PC-3 (cell line): ENCODE measurements at regions not wholly inside any gene's neighbourhood (a gene's known extent, or its start where the extent isn't known, plus 50 kb on each side); places are given as distances from the start of the nearest gene placed in this dataset.

Experiments
- ATAC-seq: fragments of 200-7000 bp; cut with Tn5 transposase; 2 replicates; pipeline ENCODE4 v1.9.1; 2020; ENCODE audit warnings: mild to moderate bottlenecking, moderate library complexity
- BruUV-seq: library from RNA; stranded (reverse); fragments of 400-500 nt; replicated peaks from 2 replicates; lab custom pipeline; 2021; lab: Mats Ljungman, UMichigan
- CTCF ChIA-PET: fragments of 300-600 bp; sonication (Branson Sonifier 250); formaldehyde crosslinking; loops from one replicate; lab custom pipeline; 2022; ENCODE audit warnings: antibody characterized with exemption; lab: Charles Lee
- POLR2A ChIA-PET: fragments of 300-600 bp; sonication (Branson Sonifier 250); formaldehyde crosslinking; loops from one replicate; lab custom pipeline; 2022; ENCODE audit warnings: antibody characterized with exemption; ENCODE audit not compliant: unreplicated experiment; lab: Charles Lee
- DNase-seq: peaks from one replicate; pipeline ENCODE4 v3.0.0-alpha.2; 2015
- H2AFZ ChIP-seq: fragments of 300-600 bp; sonication (generic); 2 replicates; pipeline ENCODE4 v1.6.0; 2016; ENCODE audit warnings: antibody characterized with exemption, low read length
- H3F3A ChIP-seq: fragments of 300-600 bp; sonication (generic); one replicate; pipeline ENCODE4 v1.6.0; 2017; ENCODE audit warnings: antibody characterized with exemption, low read length, control low read depth, mild to moderate bottlenecking; ENCODE audit not compliant: unreplicated experiment
- H3K27ac ChIP-seq: fragments of 300-600 bp; sonication (generic); 2 replicates; pipeline ENCODE4 v1.5.1; 2016; ENCODE audit warnings: mild to moderate bottlenecking, low read length
- H3K27me3 ChIP-seq: fragments of 300-600 bp; sonication (generic); 2 replicates; pipeline ENCODE4 v1.6.1; 2016; ENCODE audit warnings: low read length, mixed read lengths
- H3K36me3 ChIP-seq: fragments of 300-600 bp; sonication (generic); 2 replicates; pipeline ENCODE4 v1.6.1; 2016; ENCODE audit warnings: low read depth, mixed run types, low read length, mixed read lengths
- H3K4me1 ChIP-seq: fragments of 300-600 bp; sonication (generic); 2 replicates; pipeline ENCODE4 v1.5.1; 2016; ENCODE audit warnings: low read length; ENCODE audit not compliant: insufficient read depth
- H3K4me2 ChIP-seq: fragments of 300-600 bp; sonication (generic); 2 replicates; pipeline ENCODE4 v1.6.0; 2016; ENCODE audit warnings: low read length
- H3K4me3 ChIP-seq: fragments of 300-600 bp; sonication (generic); 2 replicates; pipeline ENCODE4 v1.5.1; 2016; ENCODE audit warnings: mild to moderate bottlenecking, low read length, mixed read lengths
- H3K79me2 ChIP-seq: fragments of 300-600 bp; sonication (generic); 2 replicates; pipeline ENCODE4 v1.6.1; 2017; ENCODE audit warnings: low read length, mixed read lengths
- H3K9ac ChIP-seq: fragments of 300-600 bp; sonication (generic); 2 replicates; pipeline ENCODE4 v1.6.0; 2016; ENCODE audit warnings: mild to moderate bottlenecking, low read length
- H3K9me2 ChIP-seq: fragments of 300-600 bp; sonication (generic); replicated peaks from 2 replicates; pipeline ENCODE4 v1.6.1; 2016; ENCODE audit warnings: mixed run types, low read length, mixed read lengths
- H3K9me3 ChIP-seq: fragments of 300-600 bp; sonication (generic); 2 replicates; pipeline ENCODE4 v1.6.1; 2016; ENCODE audit warnings: low read length, mixed read lengths
- H4K20me1 ChIP-seq: fragments of 300-600 bp; sonication (generic); 2 replicates; pipeline ENCODE4 v1.6.1; 2016; ENCODE audit warnings: low read length, mixed read lengths
- EZH2 ChIP-seq: fragments of 300-600 bp; sonication (generic); IDR thresholded peaks from one replicate; pipeline ENCODE4 v1.6.1; 2017; ENCODE audit warnings: antibody characterized with exemption, mild to moderate bottlenecking, low read length; ENCODE audit not compliant: unreplicated experiment
- EZH2phosphoT487 ChIP-seq: fragments of 300-600 bp; sonication (generic); IDR thresholded peaks from 2 replicates; pipeline ENCODE4 v1.6.1; 2018; ENCODE audit warnings: mild to moderate bottlenecking, antibody characterized with exemption, low read length, borderline replicate concordance
- intact Hi-C: fragments of 100-400 bp; cut with micrococcal nuclease; formaldehyde crosslinking; loops from 2 replicates; pipeline ENCODE4 v1.9.0; 2023
- TF ChIP-seq, protein P1 (sequence below): fragments of 300-600 bp; sonication (generic); conservative IDR thresholded peaks from 2 replicates; pipeline ENCODE4 v1.5.1; 2017; ENCODE audit warnings: antibody characterized with exemption, low read depth, mild to moderate bottlenecking, low read length

DNA sequence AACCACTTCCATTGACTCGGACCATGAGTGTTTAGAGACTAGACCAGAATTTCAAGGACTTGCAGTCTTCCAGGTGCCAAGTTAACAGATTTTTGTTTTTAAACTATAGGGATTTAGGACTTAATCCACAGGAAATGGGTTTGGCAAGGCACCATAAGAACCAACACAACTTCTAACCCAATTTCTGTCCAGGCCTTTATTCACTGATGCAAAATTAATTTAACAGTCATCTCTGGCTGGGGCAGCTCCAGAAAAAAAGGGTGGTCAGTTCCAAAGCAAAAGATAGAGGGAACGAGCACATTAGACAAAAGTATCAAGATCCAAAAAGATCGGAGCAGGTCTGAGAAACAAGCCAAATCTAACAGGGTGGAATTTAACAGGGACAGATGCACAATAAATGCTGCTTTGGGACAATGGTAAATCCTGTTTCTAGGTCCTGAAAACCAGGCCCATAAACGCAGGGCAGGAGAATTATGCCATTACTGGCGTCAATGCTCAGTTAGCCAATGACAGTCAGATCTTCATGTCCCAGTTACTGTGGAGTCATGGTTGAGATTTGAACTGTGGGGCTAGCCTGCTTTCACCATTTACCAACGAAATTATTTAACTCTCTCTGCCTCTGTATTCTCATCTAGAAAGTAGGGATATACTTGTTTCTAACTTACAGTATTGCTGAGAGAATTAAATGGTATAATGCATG lies 590.8 kb upstream of the BRINP1 start:
- intact Hi-C loops: loop anchor here (5.0 to 10.0 kb wide), 2 partner anchors 387 to 515 kb away; no protein-coding TSS in a partner anchor
- Histone ChIP-seq H3K79me2 (no peaks in the 10 kb centered on the region), H3K9ac (no peak overlapping the region), H3K4me1 (no peaks in the 10 kb centered on the region), H3F3A (no peaks in the 10 kb centered on the region), H3K27ac (no peak overlapping the region), H3K4me2 (no peak overlapping the region), H3K36me3 (no peaks in the 10 kb centered on the region), H2AFZ (no peak overlapping the region), H3K9me2 (no peaks in the 10 kb centered on the region), H3K4me3 (no peak overlapping the region), H4K20me1 (no peaks in the 10 kb centered on the region), H3K27me3 (no peaks in the 10 kb centered on the region), H3K9me3 (no peaks in the 10 kb centered on the region)
- ATAC-seq (no peak), DNase-seq (no peak)
- ChIA-PET POLR2A (no interaction called here), CTCF (no interaction called here)
- BruUV-seq: no TSS peak
- TF ChIP-seq EZH2phosphoT487 (no peak), EZH2 (no peak)
- TF ChIP-seq, protein P1, sequence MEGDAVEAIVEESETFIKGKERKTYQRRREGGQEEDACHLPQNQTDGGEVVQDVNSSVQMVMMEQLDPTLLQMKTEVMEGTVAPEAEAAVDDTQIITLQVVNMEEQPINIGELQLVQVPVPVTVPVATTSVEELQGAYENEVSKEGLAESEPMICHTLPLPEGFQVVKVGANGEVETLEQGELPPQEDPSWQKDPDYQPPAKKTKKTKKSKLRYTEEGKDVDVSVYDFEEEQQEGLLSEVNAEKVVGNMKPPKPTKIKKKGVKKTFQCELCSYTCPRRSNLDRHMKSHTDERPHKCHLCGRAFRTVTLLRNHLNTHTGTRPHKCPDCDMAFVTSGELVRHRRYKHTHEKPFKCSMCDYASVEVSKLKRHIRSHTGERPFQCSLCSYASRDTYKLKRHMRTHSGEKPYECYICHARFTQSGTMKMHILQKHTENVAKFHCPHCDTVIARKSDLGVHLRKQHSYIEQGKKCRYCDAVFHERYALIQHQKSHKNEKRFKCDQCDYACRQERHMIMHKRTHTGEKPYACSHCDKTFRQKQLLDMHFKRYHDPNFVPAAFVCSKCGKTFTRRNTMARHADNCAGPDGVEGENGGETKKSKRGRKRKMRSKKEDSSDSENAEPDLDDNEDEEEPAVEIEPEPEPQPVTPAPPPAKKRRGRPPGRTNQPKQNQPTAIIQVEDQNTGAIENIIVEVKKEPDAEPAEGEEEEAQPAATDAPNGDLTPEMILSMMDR: no peak

DNA sequence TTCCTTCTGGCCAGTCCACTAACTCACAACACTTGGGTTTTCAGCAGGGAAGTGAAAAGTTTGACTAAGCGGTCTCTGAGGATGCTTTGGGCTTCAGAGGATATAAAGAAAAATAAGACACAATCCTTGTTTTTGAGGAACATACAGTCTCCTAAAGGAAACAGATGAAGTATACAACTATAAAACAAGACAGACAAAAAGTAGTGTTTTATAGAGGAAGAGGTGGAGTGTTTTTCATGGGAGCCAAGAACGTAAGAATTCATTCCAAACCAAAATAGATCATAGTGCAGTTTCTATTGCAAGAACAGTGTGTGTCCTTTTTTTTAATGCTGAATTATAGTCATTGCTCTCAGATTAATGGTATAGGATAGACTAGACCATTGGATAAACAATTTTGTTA lies 586.9 kb upstream of the BRINP1 start:
- no peaks in the 10 kb centered on the region for H4K20me1 ChIP-seq
- no peaks in the 10 kb centered on the region for H3K4me1 ChIP-seq
- H3K9ac ChIP-seq: no peak overlapping the region
- no peaks in the 10 kb centered on the region for H3F3A ChIP-seq
- BruUV-seq: no TSS peak
- H3K27me3 ChIP-seq: no peaks in the 10 kb centered on the region
- H3K4me2 ChIP-seq: no peak overlapping the region
- H3K27ac ChIP-seq: no peak overlapping the region
- H3K9me3 ChIP-seq: no peaks in the 10 kb centered on the region
- no peak overlapping the region for H3K4me3 ChIP-seq
- POLR2A ChIA-PET: no interaction called here
- no peaks in the 10 kb centered on the region for H3K9me2 ChIP-seq
- DNase-seq: no peak
- CTCF ChIA-PET: no interaction called here
- no peaks in the 10 kb centered on the region for H3K36me3 ChIP-seq
- intact Hi-C loops: no loop called here
- H2AFZ ChIP-seq: no peak overlapping the region
- H3K79me2 ChIP-seq: no peaks in the 10 kb centered on the region
- no peak for TF ChIP-seq EZH2
- TF ChIP-seq, protein P1: no peak
- TF ChIP-seq EZH2phosphoT487: no peak
- no peak for ATAC-seq

DNA sequence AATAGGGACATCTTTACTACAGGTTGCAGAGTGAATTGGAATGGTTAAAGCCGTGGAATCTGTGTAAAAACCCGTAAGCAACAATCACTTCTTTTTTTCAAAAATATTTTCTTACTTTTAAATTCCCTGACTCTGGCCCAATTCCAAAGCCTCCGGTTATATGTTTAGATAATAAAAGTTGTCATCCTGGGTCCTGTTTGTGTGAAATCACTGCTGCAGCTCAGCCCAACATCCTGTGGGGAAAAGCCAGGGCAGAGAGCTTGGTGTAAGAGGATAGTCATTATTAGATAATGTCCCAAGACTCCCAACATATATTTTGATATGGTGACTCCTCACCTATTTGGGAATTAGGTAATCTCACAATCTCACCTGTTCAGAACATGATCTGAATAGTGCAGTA lies 586.0 kb upstream of the BRINP1 start:
- no peaks in the 10 kb centered on the region for H3K36me3 ChIP-seq
- no peak overlapping the region for H3K4me3 ChIP-seq
- intact Hi-C loops: no loop called here
- POLR2A ChIA-PET: no interaction called here
- H3K9me3 ChIP-seq: no peaks in the 10 kb centered on the region
- H3K79me2 ChIP-seq: no peaks in the 10 kb centered on the region
- CTCF ChIA-PET: no interaction called here
- TF ChIP-seq EZH2phosphoT487: no peak
- ATAC-seq (no peak), DNase-seq (no peak)
- no peaks in the 10 kb centered on the region for H3K4me1 ChIP-seq
- H3K4me2 ChIP-seq: no peak overlapping the region
- H3K9me2 ChIP-seq: no peaks in the 10 kb centered on the region
- no TSS peak for BruUV-seq
- no peak overlapping the region for H2AFZ ChIP-seq
- H4K20me1 ChIP-seq: no peaks in the 10 kb centered on the region
- no peaks in the 10 kb centered on the region for H3K27me3 ChIP-seq
- H3K27ac ChIP-seq: no peak overlapping the region
- H3F3A ChIP-seq: no peaks in the 10 kb centered on the region
- no peak overlapping the region for H3K9ac ChIP-seq
